GM19467 (cell line): ENCODE measurements at regions not wholly inside any gene's neighbourhood (a gene's known extent, or its start where the extent isn't known, plus 50 kb on each side); places are given as distances from the start of the nearest gene placed in this dataset.

Experiments
- ATAC-seq: cut with Tn5 transposase; IDR thresholded peaks from one replicate; pipeline ENCODE4 v1.9.1; 2021; ENCODE audit warnings: mild to moderate bottlenecking, moderate library complexity; ENCODE audit not compliant: unreplicated experiment

GRCh38 chr2:14221466-14221865 is 411.1 kb upstream of the LRATD1 start:
- no peak for ATAC-seq

- ATAC-seq, result no peak
Measured at GRCh38 chr2:14223576-14223975, 408.9 kb upstream of the LRATD1 start.

- no peak for ATAC-seq
Measured at GRCh38 chr2:14231391-14231898, 401.1 kb upstream of the LRATD1 start.

DNA sequence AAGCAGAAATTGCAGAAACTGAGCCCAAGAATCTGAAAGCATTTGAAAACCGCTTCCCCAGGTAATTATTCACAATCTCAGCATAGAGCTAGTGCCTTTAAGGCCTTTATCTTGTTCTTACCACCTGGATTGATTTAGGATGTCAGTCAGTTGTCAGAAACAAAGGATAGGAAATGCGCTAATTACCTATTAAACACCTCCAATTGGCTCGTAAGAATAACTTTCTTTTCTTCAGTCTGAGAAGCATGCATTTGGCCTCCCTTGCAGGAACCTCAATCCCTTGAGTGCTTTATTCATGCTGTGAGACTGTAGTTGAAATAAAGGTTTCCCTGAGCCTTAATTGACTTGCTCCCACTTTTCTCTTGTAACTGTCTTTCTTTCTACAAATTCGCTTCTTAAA is 400.3 kb upstream of the LRATD1 start:
- no peak for ATAC-seq

DNA sequence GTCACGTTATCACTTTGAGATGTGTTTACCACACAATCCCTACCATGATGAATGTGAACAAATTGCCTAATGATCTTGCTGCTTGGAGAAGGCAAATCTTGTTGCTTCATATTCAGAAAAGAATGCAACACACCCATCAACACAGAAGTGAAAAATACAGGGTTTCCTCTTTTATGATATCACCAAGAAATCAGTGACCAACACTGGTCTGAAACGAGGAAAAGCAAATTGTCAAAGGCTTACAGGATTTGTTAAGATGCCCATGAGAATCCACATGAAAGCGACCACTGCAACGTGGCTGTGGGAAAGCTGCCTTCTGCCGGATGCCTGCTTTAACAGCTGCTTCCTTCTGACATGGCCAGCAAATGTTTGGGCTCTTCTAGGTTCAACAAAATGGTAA is 397.6 kb upstream of the LRATD1 start:
- ATAC-seq, result no peak

DNA sequence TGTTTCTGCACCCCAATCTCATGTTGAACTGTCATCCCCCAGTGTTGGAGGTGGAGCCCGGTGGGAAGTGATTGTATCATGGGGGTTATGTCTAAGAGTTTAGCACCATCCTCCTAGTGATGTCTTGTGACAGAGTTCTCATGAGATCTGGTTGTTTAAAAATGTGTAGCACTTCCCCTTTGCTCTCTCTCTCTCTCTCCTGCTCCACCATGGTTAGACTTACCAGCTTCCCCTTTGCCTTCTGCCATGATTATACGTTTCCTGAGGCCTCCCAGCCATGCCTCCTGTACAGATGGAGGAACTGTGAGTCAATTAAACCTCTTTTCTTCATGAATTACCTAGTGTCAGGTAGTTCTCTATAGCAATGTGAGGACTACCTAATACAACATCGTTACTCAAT is 396.9 kb upstream of the LRATD1 start:
- ATAC-seq, result no peak

- no peak for ATAC-seq
Measured at GRCh38 chr2:14237902-14238301, 394.6 kb upstream of the LRATD1 start.

GRCh38 chr2:14239605-14240004 is 392.9 kb upstream of the LRATD1 start:
- ATAC-seq, result no peak

DNA sequence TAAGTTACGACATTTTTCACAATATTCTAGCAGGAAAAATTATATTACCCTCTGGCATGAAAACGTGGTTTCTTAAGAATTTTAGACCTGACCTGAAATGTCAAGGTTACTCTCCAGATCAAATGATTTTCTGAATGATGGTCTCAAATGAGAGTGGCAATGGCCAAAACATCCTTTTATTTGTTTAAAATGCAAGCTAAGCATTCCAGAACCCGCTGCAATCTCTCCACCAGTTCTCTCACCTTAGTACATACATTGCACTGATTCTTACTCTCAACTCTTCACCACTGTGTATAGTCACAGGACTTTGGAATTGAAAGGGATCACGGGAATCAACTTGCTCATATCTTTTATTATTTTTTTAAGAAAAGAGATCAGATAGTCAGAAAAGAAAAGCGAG is 391.6 kb upstream of the LRATD1 start:
- no peak for ATAC-seq

- ATAC-seq, result no peak
Measured at GRCh38 chr2:14245901-14246300, 386.6 kb upstream of the LRATD1 start.

DNA sequence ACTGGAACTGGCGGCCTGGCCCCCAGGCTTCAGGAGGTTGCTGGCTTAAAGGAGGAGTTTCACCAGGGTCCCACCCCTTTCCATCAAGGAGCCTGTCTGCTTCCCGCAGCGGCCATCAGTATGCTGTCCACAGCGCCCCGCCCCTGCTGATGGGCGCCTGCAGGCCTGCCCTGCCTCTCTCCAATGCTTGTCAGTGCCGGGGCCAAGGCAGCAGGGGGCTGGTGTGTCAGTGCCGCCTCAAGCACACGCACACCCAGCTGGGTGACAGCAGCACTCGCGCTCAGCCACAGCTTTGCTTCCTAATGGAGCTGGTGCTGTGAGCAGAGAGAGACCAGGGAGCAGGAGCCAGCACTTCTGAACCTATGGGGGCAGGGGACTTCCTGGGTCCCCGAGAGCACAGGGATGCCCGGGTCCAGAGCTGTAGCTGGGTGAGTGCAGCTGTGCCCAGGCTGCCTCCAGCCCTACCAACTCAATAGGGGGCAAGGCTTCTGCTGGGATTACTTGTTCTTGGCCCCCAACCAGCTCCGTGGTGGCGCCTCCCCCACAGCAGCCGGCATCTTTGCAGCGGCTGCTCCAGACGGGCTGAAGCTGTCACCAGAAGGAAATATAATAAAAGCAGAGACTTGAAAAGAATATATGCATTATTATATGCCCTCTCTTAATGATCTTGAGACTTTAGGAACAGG is 377.2 kb upstream of the LRATD1 start:
- ATAC-seq, result no peak

DNA sequence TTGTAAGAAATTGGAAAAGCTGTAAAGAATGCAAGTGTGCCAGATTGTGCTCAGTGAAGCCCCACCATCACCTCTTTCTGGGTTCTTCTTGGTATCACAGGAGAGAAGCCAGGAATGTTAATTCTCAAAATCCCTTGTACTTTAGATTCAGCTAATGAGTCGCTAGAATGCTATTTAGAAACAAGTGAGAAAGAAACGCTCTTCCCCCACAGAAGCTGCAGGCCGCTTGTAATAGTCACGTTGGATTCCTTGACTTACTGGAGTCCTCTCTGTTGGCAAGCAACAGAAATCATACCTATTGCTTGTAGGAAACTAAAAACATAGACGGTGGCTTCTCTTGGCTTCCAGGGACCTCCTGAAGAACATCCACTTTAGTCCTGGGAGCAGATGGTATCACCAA is 375.6 kb upstream of the LRATD1 start:
- ATAC-seq, result no peak

- no peak for ATAC-seq
Measured at GRCh38 chr2:14257801-14258507, 374.6 kb upstream of the LRATD1 start.

DNA sequence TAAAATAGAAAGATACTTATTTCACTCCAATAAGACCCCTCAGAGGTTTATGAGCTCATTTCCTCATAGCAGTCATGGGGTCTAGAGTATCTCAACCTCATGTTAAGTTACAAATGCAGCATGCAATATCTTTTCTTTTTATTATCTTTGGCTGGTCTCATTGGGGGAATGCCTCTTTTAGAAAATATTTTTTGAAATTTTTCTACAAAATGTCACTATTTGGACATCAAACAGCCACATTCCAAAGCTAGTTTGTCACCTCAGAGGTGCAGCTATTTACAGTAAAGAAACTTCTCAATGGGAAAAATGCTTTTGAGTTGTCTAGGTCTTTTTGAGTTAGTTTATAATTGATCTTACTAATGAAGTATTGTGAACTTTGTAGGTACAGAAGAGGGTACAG is 370.7 kb upstream of the LRATD1 start:
- ATAC-seq, result no peak

- ATAC-seq, result no peak
Measured at GRCh38 chr2:14263053-14263452, 369.5 kb upstream of the LRATD1 start.

GRCh38 chr2:14270036-14270582 is 362.4 kb upstream of the LRATD1 start:
- ATAC-seq, result no peak

DNA sequence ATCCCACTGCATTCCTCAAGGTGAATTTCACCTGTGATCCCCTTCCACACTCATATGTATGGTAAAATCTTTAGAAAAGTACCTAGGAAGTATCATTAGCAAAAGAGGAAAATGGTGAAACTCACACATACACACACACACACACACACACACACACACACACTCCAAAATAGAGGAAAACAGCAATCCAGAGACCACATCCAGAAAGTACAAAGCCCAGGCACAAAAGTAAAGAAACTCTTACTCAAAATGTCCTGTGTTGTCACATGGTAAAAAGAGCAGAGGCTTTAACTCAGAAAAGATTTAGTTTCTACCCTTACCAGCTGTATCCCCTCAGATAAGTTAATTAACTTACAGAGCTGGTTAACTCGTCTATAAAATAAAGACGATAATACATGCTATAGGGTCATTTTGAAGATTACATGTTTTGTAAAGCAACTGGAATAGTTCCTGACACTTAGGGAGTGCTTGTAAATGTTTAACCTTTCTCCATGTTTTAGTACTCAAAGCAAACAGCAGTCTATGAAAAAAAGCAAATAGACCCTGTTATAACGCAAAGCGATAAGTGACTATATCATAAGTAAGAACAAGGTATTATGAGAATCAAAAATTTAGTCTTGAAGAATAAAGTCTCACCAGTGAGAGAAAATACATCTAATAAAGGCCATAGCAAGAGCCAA is 360.0 kb upstream of the LRATD1 start:
- ATAC-seq, result no peak

DNA sequence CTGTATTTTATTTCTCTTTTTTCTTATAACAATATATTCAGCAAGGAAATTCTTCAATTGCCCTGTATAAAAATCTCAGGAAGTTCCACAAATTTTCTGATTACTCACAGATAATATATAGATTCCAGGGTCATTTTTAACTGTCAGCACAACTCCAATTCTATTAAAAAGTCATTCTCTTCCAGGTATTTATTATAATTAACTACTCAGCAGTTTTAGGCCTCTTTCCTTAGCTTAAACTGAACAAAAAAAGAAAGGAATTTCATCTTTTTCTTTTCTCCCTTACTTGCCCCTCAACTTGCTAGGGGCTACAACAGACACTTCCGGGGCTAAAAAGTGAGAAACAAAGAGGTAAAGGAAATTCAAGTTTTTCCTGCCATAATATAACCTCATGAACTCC is 358.9 kb upstream of the LRATD1 start:
- no peak for ATAC-seq

GRCh38 chr2:14284244-14284643 is 348.3 kb upstream of the LRATD1 start:
- no peak for ATAC-seq

DNA sequence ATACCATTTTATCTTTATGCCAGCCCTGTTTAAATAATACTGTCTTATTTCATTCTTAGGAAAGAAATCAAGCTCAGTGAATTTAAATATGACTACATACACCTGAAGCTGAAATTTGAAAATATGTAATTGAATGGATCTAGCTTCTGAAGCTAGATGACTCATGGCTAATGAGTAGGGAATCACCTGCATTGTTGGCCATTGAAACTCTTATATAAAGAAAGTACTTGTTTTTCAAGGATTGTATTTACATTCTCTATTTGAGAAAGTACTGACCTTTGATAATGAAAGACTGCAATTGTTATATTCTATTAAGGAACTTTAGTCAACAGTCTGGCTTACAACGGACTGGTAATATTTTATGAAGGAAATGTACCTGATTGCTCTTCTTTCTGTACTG is 346.7 kb upstream of the LRATD1 start:
- ATAC-seq, result no peak

DNA sequence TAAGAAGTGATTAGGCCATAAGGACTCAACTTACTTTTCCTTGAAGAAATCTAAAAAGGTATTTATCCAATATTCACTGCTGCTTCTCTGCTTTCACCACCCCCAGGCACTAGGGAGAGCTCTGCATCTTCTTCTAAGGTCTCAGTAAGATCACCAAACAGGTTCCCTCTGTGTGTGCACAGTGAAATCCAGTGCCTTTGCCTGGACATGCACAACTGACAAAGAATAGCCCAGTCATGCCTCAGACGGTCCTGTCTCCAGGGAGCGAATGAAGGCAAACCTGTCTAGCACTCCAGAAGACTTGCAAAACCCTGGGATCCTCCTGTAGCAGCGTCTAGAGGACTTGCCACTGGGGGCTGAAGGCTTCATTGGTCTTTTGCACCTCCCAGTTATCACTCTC is 344.5 kb upstream of the LRATD1 start:
- ATAC-seq, result no peak

GRCh38 chr2:14292964-14293363 is 339.6 kb upstream of the LRATD1 start:
- no peak for ATAC-seq
